HG03520 (cell line): ENCODE measurements at regions not wholly inside any gene's neighbourhood (a gene's known extent, or its start where the extent isn't known, plus 50 kb on each side); places are given as distances from the start of the nearest gene placed in this dataset.

Source experiments
- ATAC-seq: cut with Tn5 transposase; IDR thresholded peaks from one replicate; pipeline ENCODE4 v1.9.1; 2021; ENCODE audit warnings: mild to moderate bottlenecking, moderate library complexity; ENCODE audit not compliant: unreplicated experiment

DNA sequence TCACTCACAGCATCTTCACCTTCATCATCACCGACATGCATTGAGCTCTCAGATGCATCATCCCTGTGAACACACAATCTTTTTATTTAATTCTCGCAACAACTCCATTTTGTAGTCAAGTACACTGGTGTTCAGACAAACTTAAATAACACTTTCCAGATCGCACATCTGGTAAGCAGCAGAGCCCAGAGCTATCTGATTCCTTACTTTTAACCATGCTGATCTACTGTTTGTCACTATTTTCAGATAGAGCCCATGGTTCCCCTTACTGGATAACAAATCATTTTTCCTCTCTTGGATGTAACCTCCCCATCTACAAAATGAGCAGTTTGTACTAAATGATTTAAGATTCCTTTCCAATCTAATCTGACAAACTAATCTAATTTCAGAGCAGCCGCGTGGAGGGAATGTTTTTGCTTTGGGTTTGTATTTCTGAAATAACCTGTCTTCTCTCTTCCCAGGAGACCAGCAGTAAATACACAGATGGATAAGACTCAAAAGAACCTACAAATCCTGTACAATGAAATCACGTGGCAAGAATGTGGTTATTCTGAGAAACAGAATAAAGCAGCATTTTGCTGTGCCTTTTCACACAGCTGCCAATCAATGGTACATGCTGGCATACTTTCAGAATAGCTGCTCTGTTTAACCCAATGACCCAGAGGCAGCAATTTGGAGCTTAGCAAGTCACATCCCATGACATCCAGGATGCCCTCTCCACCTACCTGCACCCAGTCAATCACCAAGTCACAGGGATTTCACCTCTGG, 72.9 kb upstream of the CCL2 start:
- ATAC-seq, result no peak

- no peak for ATAC-seq
Observed at GRCh38 chr17:34195987-34196386, 59.1 kb upstream of the CCL2 start.

GRCh38 chr17:34198519-34198918, 56.6 kb upstream of the CCL2 start:
- no peak for ATAC-seq

- no peak for ATAC-seq
Observed at GRCh38 chr17:34199454-34199853, 55.6 kb upstream of the CCL2 start.

GRCh38 chr17:34199932-34200534, 55.1 kb upstream of the CCL2 start:
- no peak for ATAC-seq

DNA sequence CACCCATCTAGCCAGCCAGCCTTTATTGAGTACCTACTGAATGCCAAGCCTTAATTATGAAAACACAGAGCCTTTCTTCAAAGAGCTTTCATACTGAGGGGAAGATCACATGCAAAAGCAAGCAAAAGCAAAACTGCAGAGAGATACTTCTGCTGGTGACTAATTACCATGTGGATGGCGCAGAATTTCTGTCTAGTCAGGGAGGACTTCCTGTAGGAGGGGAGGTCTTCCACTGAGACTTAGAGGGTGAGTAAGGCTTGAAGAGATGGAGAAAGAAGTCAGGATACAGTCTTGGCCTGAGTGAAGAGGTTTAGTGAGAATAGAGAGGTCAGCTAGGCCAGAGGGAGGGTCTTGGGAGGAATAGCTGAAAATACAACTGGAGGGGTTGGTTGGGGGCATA, 53.9 kb upstream of the CCL2 start:
- ATAC-seq, result no peak

DNA sequence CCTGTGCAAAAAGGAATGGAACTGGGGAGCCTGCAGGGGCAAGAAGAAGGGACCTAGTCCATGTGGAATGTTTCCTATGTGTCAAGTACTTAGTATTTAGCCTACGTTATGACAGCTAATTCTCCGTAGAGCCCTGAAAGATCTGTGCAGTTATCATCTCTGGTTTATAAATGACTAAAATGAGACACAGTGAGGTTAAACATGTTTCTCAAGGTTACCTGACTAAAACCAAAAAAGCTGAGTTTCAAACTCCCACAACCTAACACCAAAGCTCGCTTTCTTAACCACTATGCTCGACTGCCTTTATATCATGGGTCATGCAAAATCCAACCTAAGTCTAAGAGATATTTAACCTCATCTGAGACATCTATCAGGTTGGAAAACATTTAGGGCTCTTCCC, 53.3 kb upstream of the CCL2 start:
- no peak for ATAC-seq

- ATAC-seq, result no peak
Observed at GRCh38 chr17:34203018-34203638, 52.0 kb upstream of the CCL2 start.

GRCh38 chr17:34204402-34204801, 50.7 kb upstream of the CCL2 start:
- no peak for ATAC-seq
